SK-N-SH treated with all-trans-retinoic acid at 6 μM for 48 hours (cell line): ENCODE measurements at regions not wholly inside any gene's neighbourhood (a gene's known extent, or its start where the extent isn't known, plus 50 kb on each side); places are given as distances from the start of the nearest gene placed in this dataset.

Experiments
- BACH2 ChIP-seq: fragments of 250-450 bp; sonication (Bioruptor Pico); IDR thresholded peaks from 2 replicates; pipeline ENCODE4 v1.9.0; 2021; ENCODE audit warnings: mild to moderate bottlenecking, borderline replicate concordance
- CREB5 ChIP-seq: fragments of 250-450 bp; sonication (Bioruptor Pico); IDR thresholded peaks from 2 replicates; pipeline ENCODE4 v1.5.1; 2020; ENCODE audit warnings: low read depth, mild to moderate bottlenecking, moderate library complexity
- CSRNP3 ChIP-seq: fragments of 250-450 bp; sonication (Bioruptor Pico); IDR thresholded peaks from 2 replicates; pipeline ENCODE4 v1.5.1; 2021; ENCODE audit warnings: mild to moderate bottlenecking, moderate library complexity
- PATZ1 ChIP-seq: fragments of 250-450 bp; sonication (Bioruptor Pico); IDR thresholded peaks from 2 replicates; pipeline ENCODE4 v1.8.0; 2020; ENCODE audit warnings: mild to moderate bottlenecking, moderate library complexity, borderline replicate concordance
- SNAI2 ChIP-seq: fragments of 250-450 bp; sonication (Bioruptor Pico); IDR thresholded peaks from 2 replicates; pipeline ENCODE4 v1.5.0; 2020; ENCODE audit warnings: mild to moderate bottlenecking, moderate library complexity
- TSHZ2 ChIP-seq: fragments of 250-450 bp; sonication (Bioruptor Pico); IDR thresholded peaks from 2 replicates; pipeline ENCODE4 v1.5.0; 2020; ENCODE audit warnings: mild to moderate bottlenecking, moderate library complexity
- ZC3H10 ChIP-seq: fragments of 250-450 bp; sonication (Bioruptor Pico); IDR thresholded peaks from 2 replicates; pipeline ENCODE4 v1.5.1; 2021; ENCODE audit warnings: mild to moderate bottlenecking, moderate library complexity
- ZFP3 ChIP-seq: fragments of 250-450 bp; sonication (Bioruptor Pico); IDR thresholded peaks from 2 replicates; pipeline ENCODE4 v1.5.0; 2020; ENCODE audit warnings: mild to moderate bottlenecking, moderate library complexity

GRCh38 chr4:165766976-165767375 lies 106.1 kb upstream of the TLL1 start:
- TF ChIP-seq ZFP3 (CRISPR knock-in tag) = no peak
- no peak for TF ChIP-seq PATZ1 (CRISPR knock-in tag)
- TF ChIP-seq ZC3H10 (CRISPR knock-in tag) = no peak
- no peak for TF ChIP-seq BACH2 (CRISPR knock-in tag)
- TF ChIP-seq CSRNP3 (CRISPR knock-in tag) = no peak
- no peak for TF ChIP-seq TSHZ2 (CRISPR knock-in tag)
- TF ChIP-seq SNAI2 (CRISPR knock-in tag) = no peak
- TF ChIP-seq CREB5 = no peak
